K562 (cell line): ENCODE measurements at regions not wholly inside any gene's neighbourhood (a gene's known extent, or its start where the extent isn't known, plus 50 kb on each side); places are given as distances from the start of the nearest gene placed in this dataset.

Source experiments
- ATAC-seq: fragments of 200-7000 bp; cut with Tn5 transposase; 3 replicates; pipeline ENCODE4 v1.9.1; 2020; ENCODE audit warnings: moderate library complexity
- BruUV-seq: library from RNA; stranded (reverse); fragments of 400-500 nt; replicated peaks from 2 replicates; lab custom pipeline; 2021; lab: Mats Ljungman, UMichigan
- CTCF ChIA-PET: fragments of 300-600 bp; formaldehyde crosslinking; extraction: SDS; loops from one replicate; lab custom pipeline; 2021; ENCODE audit warnings: low intra/inter-chr PET ratio; lab: Yijun Ruan, JAX
- POLR2A ChIA-PET: fragments of 300-600, 350-650 bp; sonication (Branson Sonifier 250); formaldehyde crosslinking; extraction: SDS; loops from one replicate; lab custom pipeline; 2021; ENCODE audit warnings: antibody characterized with exemption, inconsistent platforms; lab: Yijun Ruan, JAX
- DNase-seq, 4 experiments: peaks; one replicate each; pipeline versions ENCODE4 v3.0.0 to v3.0.0-alpha.2; 2011 to 2018; ENCODE audit warnings: low spot score in 3 of 4, mixed read lengths in 3 of 4; ENCODE audit errors: extremely low read depth in 1 of 4
- FAIRE-seq: peaks from 2 replicates; lab custom pipeline; 2011; peaks lifted over from hg19 to GRCh38; lab: Jason Lieb, UNC
- H2AFZ ChIP-seq: 2 replicates; pipeline ENCODE4 v1.6.0; 2011; ENCODE audit warnings: low read depth, low read length, control low read depth, inconsistent platforms
- H3K27ac ChIP-seq: fragments of 200-600 bp; 3 replicates; pipeline ENCODE4 v1.8.0; 2011; ENCODE audit warnings: low read depth, mild to moderate bottlenecking, control low read depth, inconsistent platforms, low read length, moderate library complexity, mixed read lengths; ENCODE audit errors: extremely low read depth
- H3K27me3 ChIP-seq, 2 experiments: fragments of 300-600 bp in 1 of 2; 2 replicates in 1 of 2; 3 replicates in 1 of 2; pipeline versions ENCODE4 v1.6.0 to v1.8.0; 2011; ENCODE audit warnings: inconsistent platforms in 2 of 2, low read length in 2 of 2, mild to moderate bottlenecking in 1 of 2, mixed read lengths in 1 of 2, moderate library complexity in 1 of 2; ENCODE audit not compliant: control insufficient read depth in 2 of 2, insufficient read depth in 2 of 2
- H3K36me3 ChIP-seq: fragments of 300-600 bp; 3 replicates; pipeline ENCODE4 v1.8.0; 2011; ENCODE audit warnings: mild to moderate bottlenecking, low read length, inconsistent platforms; ENCODE audit not compliant: control insufficient read depth, insufficient read depth
- H3K4me1 ChIP-seq, 2 experiments: fragments of 200-600 bp in 1 of 2; replicated peaks in 1 of 2; 2 replicates in 1 of 2; 3 replicates in 1 of 2; pipeline versions ENCODE4 v1.5.1 to v1.8.0; 2011; ENCODE audit warnings: inconsistent platforms in 2 of 2, low read length in 2 of 2, mild to moderate bottlenecking in 1 of 2, mixed read lengths in 1 of 2, moderate library complexity in 1 of 2; ENCODE audit not compliant: control insufficient read depth in 2 of 2, insufficient read depth in 2 of 2
- H3K4me2 ChIP-seq: 2 replicates; pipeline ENCODE4 v1.6.1; 2011; ENCODE audit warnings: low read length, control low read depth, inconsistent platforms, mixed read lengths; ENCODE audit not compliant: insufficient read depth
- H3K4me3 ChIP-seq: fragments of 200-600 bp; sonication (generic), shearing (Covaris generic); 2 replicates; pipeline ENCODE4 v1.5.1; 2016; ENCODE audit warnings: control low read depth, inconsistent platforms
- H3K79me2 ChIP-seq: fragments of 200-600 bp; 3 replicates; pipeline ENCODE4 v1.8.0; 2011; ENCODE audit warnings: low read length, inconsistent platforms; ENCODE audit not compliant: control insufficient read depth, insufficient read depth
- H3K9ac ChIP-seq, 2 experiments: 2 replicates each; pipeline versions ENCODE4 v1.6.0 to v1.6.1; 2011; ENCODE audit warnings: low read depth in 2 of 2, low read length in 2 of 2, control low read depth in 1 of 2, inconsistent platforms in 1 of 2, mild to moderate bottlenecking in 1 of 2, mixed read lengths in 1 of 2; ENCODE audit not compliant: insufficient read depth in 1 of 2
- H3K9me1 ChIP-seq: one replicate; pipeline ENCODE4 v1.6.0; 2011; ENCODE audit warnings: inconsistent platforms, mild to moderate bottlenecking, low read length, moderate library complexity; ENCODE audit not compliant: control insufficient read depth, insufficient read depth
- H3K9me3 ChIP-seq: replicated peaks from 2 replicates; pipeline ENCODE4 v1.5.1; 2011; ENCODE audit warnings: low read depth, low read length, inconsistent platforms; ENCODE audit not compliant: control insufficient read depth, insufficient read depth
- H4K20me1 ChIP-seq: replicated peaks from 2 replicates; pipeline ENCODE4 v1.6.1; 2011; ENCODE audit warnings: low read length, inconsistent platforms, mixed read lengths; ENCODE audit not compliant: control insufficient read depth, insufficient read depth
- ERF ChIP-seq: fragments of 450-650 bp; formaldehyde crosslinking; IDR thresholded peaks from 2 replicates; pipeline ENCODE4 v1.4.0; 2020; ENCODE audit warnings: mild to moderate bottlenecking, mixed read lengths
- SP2 ChIP-seq: IDR thresholded peaks from 2 replicates; pipeline ENCODE4 v1.6.1; 2011; ENCODE audit warnings: mild to moderate bottlenecking, low read depth, low read length, moderate library complexity; ENCODE audit not compliant: poor library complexity, severe bottlenecking; ENCODE audit errors: extremely low read depth
- TBL1XR1 ChIP-seq, 2 experiments: IDR thresholded peaks; 2 replicates each; pipeline ENCODE4 v1.6.1; 2012; ENCODE audit warnings: improper control_type of control experiment in 2 of 2, low read length in 2 of 2, mild to moderate bottlenecking in 1 of 2
- ZNF778 ChIP-seq: fragments of 450-650 bp; formaldehyde crosslinking; IDR thresholded peaks from 2 replicates; pipeline ENCODE4 v1.4.0; 2020; ENCODE audit warnings: mild to moderate bottlenecking, moderate library complexity
- WGBS: fragments of 100-300 bp; shearing (Covaris generic); methylation state at CpG from one replicate; pipeline ENCODE4 v1.1.6; 2016; ENCODE audit warnings: low coverage, mixed read lengths; ENCODE audit not compliant: insufficient coverage; ENCODE audit errors: missing lambda C conversion rate; 5-methylcytosine and 5-hydroxymethylcytosine counted together
- in situ Hi-C: fragments of 300-500 bp; cut with MboI; formaldehyde crosslinking; loops from 4 replicates; pipeline ENCODE4 v1.15.0; 2018; ENCODE audit warnings: inconsistent platforms, mixed read lengths
- intact Hi-C: fragments of 100-400 bp; cut with micrococcal nuclease; formaldehyde crosslinking; loops from 2 replicates; pipeline ENCODE4 v1.14.2; 2022
- TF ChIP-seq, protein P1 (sequence below): fragments of 250-450 bp; sonication (Bioruptor Pico); IDR thresholded peaks from 2 replicates; pipeline ENCODE4 v1.9.0; 2021; ENCODE audit warnings: mild to moderate bottlenecking, inconsistent platforms
- TF ChIP-seq, protein P2 (sequence below): sonication (generic); formaldehyde crosslinking; IDR thresholded peaks from 2 replicates; pipeline ENCODE4 v1.8.1; 2023; ENCODE audit warnings: missing genetic modification reagents, mild to moderate bottlenecking, borderline replicate concordance

DNA sequence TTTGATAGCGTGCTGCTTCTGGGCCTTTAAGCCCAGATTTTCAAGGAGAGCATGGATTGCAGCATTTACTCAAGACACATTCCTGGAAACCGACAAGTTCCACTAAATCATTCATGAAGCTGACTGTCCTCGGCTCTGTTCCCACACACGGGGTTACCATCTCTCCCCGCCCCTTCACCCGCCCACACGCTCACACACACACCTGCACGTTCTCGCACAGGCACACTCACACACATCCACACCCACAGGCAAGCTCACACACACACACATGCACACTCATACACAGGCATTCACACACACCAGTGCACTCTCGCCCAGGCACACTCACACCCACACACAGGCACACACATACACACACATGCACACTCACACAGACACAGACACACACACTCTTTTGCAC lies 150.0 kb upstream of the AGAP1 start:
- Histone ChIP-seq H3K36me3 (no peaks in the 10 kb centered on the region), H2AFZ (no peak overlapping the region), H4K20me1 (no peaks in the 10 kb centered on the region), H3K79me2 (no peaks in the 10 kb centered on the region)
- ATAC-seq (no peak), FAIRE-seq (no peak)
- no TSS peak for BruUV-seq
- CTCF ChIA-PET: interaction anchor here (0.6 kb wide), 1 partner anchor 208 kb away, joined by 3 read pairs; no protein-coding TSS in a partner anchor
- in situ Hi-C loops: no loop called here
- TF ChIP-seq, protein P1, sequence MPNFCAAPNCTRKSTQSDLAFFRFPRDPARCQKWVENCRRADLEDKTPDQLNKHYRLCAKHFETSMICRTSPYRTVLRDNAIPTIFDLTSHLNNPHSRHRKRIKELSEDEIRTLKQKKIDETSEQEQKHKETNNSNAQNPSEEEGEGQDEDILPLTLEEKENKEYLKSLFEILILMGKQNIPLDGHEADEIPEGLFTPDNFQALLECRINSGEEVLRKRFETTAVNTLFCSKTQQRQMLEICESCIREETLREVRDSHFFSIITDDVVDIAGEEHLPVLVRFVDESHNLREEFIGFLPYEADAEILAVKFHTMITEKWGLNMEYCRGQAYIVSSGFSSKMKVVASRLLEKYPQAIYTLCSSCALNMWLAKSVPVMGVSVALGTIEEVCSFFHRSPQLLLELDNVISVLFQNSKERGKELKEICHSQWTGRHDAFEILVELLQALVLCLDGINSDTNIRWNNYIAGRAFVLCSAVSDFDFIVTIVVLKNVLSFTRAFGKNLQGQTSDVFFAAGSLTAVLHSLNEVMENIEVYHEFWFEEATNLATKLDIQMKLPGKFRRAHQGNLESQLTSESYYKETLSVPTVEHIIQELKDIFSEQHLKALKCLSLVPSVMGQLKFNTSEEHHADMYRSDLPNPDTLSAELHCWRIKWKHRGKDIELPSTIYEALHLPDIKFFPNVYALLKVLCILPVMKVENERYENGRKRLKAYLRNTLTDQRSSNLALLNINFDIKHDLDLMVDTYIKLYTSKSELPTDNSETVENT (CRISPR knock-in tag): no peak
- no peak for TF ChIP-seq ERF
- TF ChIP-seq, protein P2, sequence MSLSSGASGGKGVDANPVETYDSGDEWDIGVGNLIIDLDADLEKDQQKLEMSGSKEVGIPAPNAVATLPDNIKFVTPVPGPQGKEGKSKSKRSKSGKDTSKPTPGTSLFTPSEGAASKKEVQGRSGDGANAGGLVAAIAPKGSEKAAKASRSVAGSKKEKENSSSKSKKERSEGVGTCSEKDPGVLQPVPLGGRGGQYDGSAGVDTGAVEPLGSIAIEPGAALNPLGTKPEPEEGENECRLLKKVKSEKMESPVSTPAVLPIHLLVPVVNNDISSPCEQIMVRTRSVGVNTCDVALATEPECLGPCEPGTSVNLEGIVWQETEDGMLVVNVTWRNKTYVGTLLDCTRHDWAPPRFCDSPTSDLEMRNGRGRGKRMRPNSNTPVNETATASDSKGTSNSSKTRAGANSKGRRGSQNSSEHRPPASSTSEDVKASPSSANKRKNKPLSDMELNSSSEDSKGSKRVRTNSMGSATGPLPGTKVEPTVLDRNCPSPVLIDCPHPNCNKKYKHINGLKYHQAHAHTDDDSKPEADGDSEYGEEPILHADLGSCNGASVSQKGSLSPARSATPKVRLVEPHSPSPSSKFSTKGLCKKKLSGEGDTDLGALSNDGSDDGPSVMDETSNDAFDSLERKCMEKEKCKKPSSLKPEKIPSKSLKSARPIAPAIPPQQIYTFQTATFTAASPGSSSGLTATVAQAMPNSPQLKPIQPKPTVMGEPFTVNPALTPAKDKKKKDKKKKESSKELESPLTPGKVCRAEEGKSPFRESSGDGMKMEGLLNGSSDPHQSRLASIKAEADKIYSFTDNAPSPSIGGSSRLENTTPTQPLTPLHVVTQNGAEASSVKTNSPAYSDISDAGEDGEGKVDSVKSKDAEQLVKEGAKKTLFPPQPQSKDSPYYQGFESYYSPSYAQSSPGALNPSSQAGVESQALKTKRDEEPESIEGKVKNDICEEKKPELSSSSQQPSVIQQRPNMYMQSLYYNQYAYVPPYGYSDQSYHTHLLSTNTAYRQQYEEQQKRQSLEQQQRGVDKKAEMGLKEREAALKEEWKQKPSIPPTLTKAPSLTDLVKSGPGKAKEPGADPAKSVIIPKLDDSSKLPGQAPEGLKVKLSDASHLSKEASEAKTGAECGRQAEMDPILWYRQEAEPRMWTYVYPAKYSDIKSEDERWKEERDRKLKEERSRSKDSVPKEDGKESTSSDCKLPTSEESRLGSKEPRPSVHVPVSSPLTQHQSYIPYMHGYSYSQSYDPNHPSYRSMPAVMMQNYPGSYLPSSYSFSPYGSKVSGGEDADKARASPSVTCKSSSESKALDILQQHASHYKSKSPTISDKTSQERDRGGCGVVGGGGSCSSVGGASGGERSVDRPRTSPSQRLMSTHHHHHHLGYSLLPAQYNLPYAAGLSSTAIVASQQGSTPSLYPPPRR (CRISPR knock-in tag): no peak
- TF ChIP-seq ZNF778 (CRISPR knock-in tag): no peak
- no peak for TF ChIP-seq SP2
- no peak for TF ChIP-seq TBL1XR1 (IDR thresholded peaks at IDR 0.05; ENCODE audit: low read length in 2 of 2)
- TF ChIP-seq, all 486 proteins: peak for 0
- intact Hi-C loops: no loop called here
- 6% methylated on average over 7 of the region's 10 CpGs for whole genome bisulfite sequencing
- Histone ChIP-seq H3K4me1 (peaks cover 0 to 3% of the 10 kb centered on the region in 2 experiments; a peak in 2 of 5 replicates), H3K4me3 (no peak overlapping the region), H3K27ac (no peak overlapping the region), H3K27me3 (peaks cover 2 to 8% of the 10 kb centered on the region in 2 experiments; a peak in 4 of 5 replicates), H3K4me2 (no peak overlapping the region), H3K9ac (no peak overlapping the region), H3K9me1 (no peaks in the 10 kb centered on the region), H3K9me3 (0 out of 2 replicates have a peak, but pooled peaks cover 2% of the 10 kb centered on the region)
- POLR2A ChIA-PET: no interaction called here
- DNase-seq: no peak
